IMR-90 (cell line): ENCODE measurements at regions not wholly inside any gene's neighbourhood (a gene's known extent, or its start where the extent isn't known, plus 50 kb on each side); places are given as distances from the start of the nearest gene placed in this dataset.

Source experiments
- ATAC-seq: fragments of 200-7000 bp; cut with Tn5 transposase; 2 replicates; pipeline ENCODE4 v1.9.1; 2020; ENCODE audit warnings: low read depth, mild to moderate bottlenecking, moderate library complexity
- BruUV-seq: library from RNA; stranded (reverse); fragments of 400-500 nt; replicated peaks from 2 replicates; lab custom pipeline; 2021; lab: Mats Ljungman, UMichigan
- CTCF ChIA-PET: fragments of 300-600 bp; formaldehyde crosslinking; extraction: SDS; loops from one replicate; lab custom pipeline; 2021; ENCODE audit warnings: antibody characterized with exemption; lab: Yijun Ruan, JAX
- POLR2A ChIA-PET: fragments of 300-600 bp; sonication (Branson Sonifier 250); formaldehyde crosslinking; loops from one replicate; lab custom pipeline; 2022; ENCODE audit warnings: antibody characterized with exemption; ENCODE audit not compliant: unreplicated experiment; lab: Charles Lee
- DNase-seq: peaks from one replicate; pipeline ENCODE4 v3.0.0; 2013
- H2AFZ ChIP-seq: replicated peaks from 2 replicates; pipeline ENCODE3; 2013; ENCODE audit warnings: low read length, mild to moderate bottlenecking; ENCODE audit not compliant: poor library complexity
- H2AK5ac ChIP-seq: 2 replicates; pipeline ENCODE4 v1.6.1; 2013; ENCODE audit warnings: low read depth, low read length, inconsistent platforms
- H2AK9ac ChIP-seq: replicated peaks from 2 replicates; pipeline ENCODE3; 2013; ENCODE audit warnings: mild to moderate bottlenecking, low read depth, low read length, moderate library complexity; ENCODE audit not compliant: poor library complexity
- H2BK120ac ChIP-seq: 2 replicates; pipeline ENCODE4 v1.6.1; 2013; ENCODE audit warnings: low read depth, low read length, inconsistent platforms
- H2BK15ac ChIP-seq: 3 replicates; pipeline ENCODE4 v1.6.1; 2013; ENCODE audit warnings: low read depth, low read length, inconsistent platforms
- H2BK20ac ChIP-seq: 2 replicates; pipeline ENCODE4 v1.6.1; 2013; ENCODE audit warnings: low read depth, mild to moderate bottlenecking, inconsistent platforms, low read length, moderate library complexity
- H2BK5ac ChIP-seq: 2 replicates; pipeline ENCODE4 v1.6.1; 2013; ENCODE audit warnings: mild to moderate bottlenecking, low read depth, low read length, inconsistent platforms; ENCODE audit not compliant: poor library complexity, severe bottlenecking
- H3K14ac ChIP-seq: replicated peaks from 2 replicates; pipeline ENCODE4 v1.6.1; 2013; ENCODE audit warnings: low read depth, low read length, inconsistent platforms
- H3K18ac ChIP-seq: 2 replicates; pipeline ENCODE4 v1.6.1; 2013; ENCODE audit warnings: low read depth, low read length, control low read depth
- H3K23ac ChIP-seq: 2 replicates; pipeline ENCODE4 v1.6.1; 2013; ENCODE audit warnings: low read depth, low read length, inconsistent platforms
- H3K27ac ChIP-seq: 2 replicates; pipeline ENCODE4 v1.5.1; 2013; ENCODE audit warnings: mild to moderate bottlenecking, control low read depth, low read length; ENCODE audit not compliant: insufficient read depth
- H3K27me3 ChIP-seq: 2 replicates; pipeline ENCODE4 v1.6.1; 2013; ENCODE audit warnings: low read length; ENCODE audit not compliant: control insufficient read depth, insufficient read depth
- H3K36me3 ChIP-seq: 2 replicates; pipeline ENCODE4 v1.6.1; 2013; ENCODE audit warnings: low read length, mixed read lengths; ENCODE audit not compliant: control insufficient read depth, insufficient read depth
- H3K4ac ChIP-seq: 2 replicates; pipeline ENCODE4 v1.6.1; 2013; ENCODE audit warnings: low read depth, low read length, inconsistent platforms
- H3K4me1 ChIP-seq: 2 replicates; pipeline ENCODE4 v1.6.1; 2013; ENCODE audit warnings: low read length, mixed read lengths; ENCODE audit not compliant: control insufficient read depth, insufficient read depth
- H3K4me2 ChIP-seq: 2 replicates; pipeline ENCODE4 v1.6.1; 2013; ENCODE audit warnings: low read depth, mild to moderate bottlenecking, control low read depth, low read length, moderate library complexity
- H3K4me3 ChIP-seq: 2 replicates; pipeline ENCODE4 v1.5.1; 2013; ENCODE audit warnings: low read depth, mild to moderate bottlenecking, control low read depth, low read length, moderate library complexity; ENCODE audit not compliant: insufficient read depth
- H3K56ac ChIP-seq: 2 replicates; pipeline ENCODE4 v1.6.1; 2013; ENCODE audit warnings: low read length, inconsistent platforms; ENCODE audit not compliant: insufficient read depth; ENCODE audit errors: extremely low read depth
- H3K79me1 ChIP-seq, 2 experiments: 2 replicates each; pipeline ENCODE4 v1.6.1; 2013; ENCODE audit warnings: low read length in 2 of 2, inconsistent platforms in 1 of 2, low read depth in 1 of 2
- H3K9ac ChIP-seq: 2 replicates; pipeline ENCODE4 v1.6.1; 2013; ENCODE audit warnings: low read depth, low read length, control low read depth
- H3K9me1 ChIP-seq: 2 replicates; pipeline ENCODE4 v1.6.1; 2013; ENCODE audit warnings: low read length, inconsistent platforms; ENCODE audit not compliant: insufficient read depth
- H3K9me3 ChIP-seq: 2 replicates; pipeline ENCODE4 v1.6.1; 2013; ENCODE audit warnings: low read length; ENCODE audit not compliant: control insufficient read depth, insufficient read depth
- H4K20me1 ChIP-seq: 2 replicates; pipeline ENCODE4 v1.6.1; 2013; ENCODE audit warnings: low read length, inconsistent platforms; ENCODE audit not compliant: insufficient read depth
- H4K5ac ChIP-seq: 2 replicates; pipeline ENCODE4 v1.6.1; 2013; ENCODE audit warnings: mild to moderate bottlenecking, low read depth, low read length, control low read depth
- H4K8ac ChIP-seq, 2 experiments: 2 replicates each; pipeline ENCODE4 v1.6.1; 2013; ENCODE audit warnings: low read depth in 2 of 2, low read length in 2 of 2, control low read depth in 1 of 2, inconsistent platforms in 1 of 2
- H4K91ac ChIP-seq: 2 replicates; pipeline ENCODE4 v1.6.1; 2013; ENCODE audit warnings: low read depth, low read length, inconsistent platforms; ENCODE audit not compliant: insufficient read depth
- MAFK ChIP-seq: IDR thresholded peaks from 2 replicates; pipeline ENCODE4 v1.6.1; 2012; ENCODE audit warnings: low read depth, low read length, improper control_type of control experiment
- NFE2L2 ChIP-seq: fragments of 150-350 bp; IDR thresholded peaks from 2 replicates; pipeline ENCODE4 v1.6.1; 2016; ENCODE audit warnings: low read depth, mild to moderate bottlenecking, low read length
- WGBS, 2 experiments: methylation state at CpG; one replicate each; pipeline versions ENCODE4 v1.1.5 to v1.1.7; 2013; ENCODE audit warnings: missing lambda C conversion rate in 2 of 2; ENCODE audit not compliant: insufficient read length in 1 of 2; ENCODE audit errors: extremely low coverage in 2 of 2; 5-methylcytosine and 5-hydroxymethylcytosine counted together
- dilution Hi-C: fragments of 300-500 bp; cut with HindIII; formaldehyde crosslinking; loops from one replicate; pipeline ENCODE4 v1.14.3; 2018; ENCODE audit warnings: low sequenced_read_pairs; ENCODE audit not compliant: unreplicated experiment
- in situ Hi-C: fragments of 300-500 bp; cut with MboI; formaldehyde crosslinking; loops from 3 replicates; pipeline ENCODE4 v1.14.3; 2019; ENCODE audit warnings: low sequenced_read_pairs, inconsistent platforms, mixed read lengths
- intact Hi-C: fragments of 100-400 bp; cut with micrococcal nuclease; formaldehyde crosslinking; loops from 2 replicates; pipeline ENCODE4 v1.10.0; 2022

DNA sequence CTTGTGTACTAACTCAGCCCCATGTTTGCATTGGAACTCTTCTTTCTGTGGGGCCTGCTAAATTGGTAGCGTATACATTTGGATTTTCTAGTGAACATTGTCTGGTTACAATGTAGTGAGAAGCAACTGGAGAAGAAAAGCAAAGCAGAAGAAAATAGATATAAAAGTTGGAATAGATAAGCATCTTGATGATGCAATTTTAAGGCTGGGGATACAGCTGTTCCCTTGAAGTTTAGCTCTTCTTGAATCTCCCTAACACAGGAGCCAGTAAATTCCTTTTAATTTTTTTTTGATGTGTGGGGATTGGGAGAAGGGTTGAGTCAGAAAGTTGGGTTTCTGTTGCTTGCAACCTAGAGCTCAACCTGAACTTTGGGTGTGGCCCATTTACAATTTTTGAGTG is 308.1 kb downstream of the STIM2 start:
- Histone ChIP-seq H3K14ac (no peak overlapping the region), H3K9me3 (no peaks in the 10 kb centered on the region), H3K4me2 (no peak overlapping the region), H3K9me1 (no peaks in the 10 kb centered on the region), H4K20me1 (no peaks in the 10 kb centered on the region), H2BK120ac (no peak overlapping the region), H3K27me3 (no peaks in the 10 kb centered on the region), H3K18ac (no peak overlapping the region), H3K23ac (no peak overlapping the region), H3K4me1 (no peaks in the 10 kb centered on the region), H2BK20ac (no peak overlapping the region), H2BK5ac (no peak overlapping the region), H4K91ac (no peak overlapping the region), H3K36me3 (no peaks in the 10 kb centered on the region), H2AK9ac (no peak overlapping the region), H2BK15ac (no peak overlapping the region), H3K27ac (no peak overlapping the region), H3K4ac (no peak overlapping the region), H2AK5ac (no peak overlapping the region), H2AFZ (no peak overlapping the region), H3K79me1 (no peaks in the 10 kb centered on the region), H3K56ac (no peak overlapping the region), H4K5ac (no peak overlapping the region), H3K9ac (no peak overlapping the region), H3K4me3 (no peak overlapping the region), H4K8ac (no peak overlapping the region)
- ChIA-PET POLR2A (no interaction called here), CTCF (no interaction called here)
- TF ChIP-seq MAFK (no peak), NFE2L2 (no peak)
- DNase-seq (no peak), ATAC-seq (no peak)
- intact Hi-C loops = no loop called here
- no TSS peak for BruUV-seq
- no CpG with 5 or more reads among the region's 1 CpG for WGBS, 2 experiments
- dilution Hi-C loops = no loop called here
- in situ Hi-C loops = no loop called here
